ENCODE measurements at regions not wholly inside any gene's neighbourhood (a gene's known extent, or its start where the extent isn't known, plus 50 kb on each side); places are given as distances from the start of the nearest gene placed in this dataset.

- no peak overlapping the region for H3K4me3 ChIP-seq (ENCODE audit: low read depth, low read length)
- TF ChIP-seq CTCF (conservative IDR thresholded peaks at IDR 0.05; ENCODE audit: low read depth, low read length), result no peak
- DNase-seq (ENCODE audit: low read depth), result no peak
Measured at GRCh38 chr4:72797486-72797885, 228.5 kb upstream of the ADAMTS3 start.

- no peak overlapping the region for H3K4me3 ChIP-seq (ENCODE audit: low read depth, low read length)
- no peak for TF ChIP-seq CTCF (conservative IDR thresholded peaks at IDR 0.05; ENCODE audit: low read depth, low read length)
- no peak for DNase-seq (ENCODE audit: low read depth)
Measured at GRCh38 chr4:72791054-72791453, 222.0 kb upstream of the ADAMTS3 start.

- no peak for TF ChIP-seq CTCF (conservative IDR thresholded peaks at IDR 0.05; ENCODE audit: low read depth, low read length)
- DNase-seq (ENCODE audit: low read depth), result no peak
- H3K4me3 ChIP-seq (ENCODE audit: low read depth, low read length), result no peak overlapping the region
Measured at GRCh38 chr4:72786401-72786990, 217.5 kb upstream of the ADAMTS3 start.

GRCh38 chr4:72779241-72779640, 210.2 kb upstream of the ADAMTS3 start:
- TF ChIP-seq CTCF (conservative IDR thresholded peaks at IDR 0.05; ENCODE audit: low read depth, low read length), result no peak
- peak; percentile 42 for DNase-seq (ENCODE audit: low read depth)
- no peak overlapping the region for H3K4me3 ChIP-seq (ENCODE audit: low read depth, low read length)

GRCh38 chr4:72777436-72777835, 208.4 kb upstream of the ADAMTS3 start:
- no peak overlapping the region for H3K4me3 ChIP-seq (ENCODE audit: low read depth, low read length)
- no peak for TF ChIP-seq CTCF (conservative IDR thresholded peaks at IDR 0.05; ENCODE audit: low read depth, low read length)
- DNase-seq (ENCODE audit: low read depth), result no peak

GRCh38 chr4:72770708-72771107, 201.7 kb upstream of the ADAMTS3 start:
- DNase-seq (ENCODE audit: low read depth), result no peak
- TF ChIP-seq CTCF (conservative IDR thresholded peaks at IDR 0.05; ENCODE audit: low read depth, low read length), result no peak

GRCh38 chr4:72768364-72768763, 199.3 kb upstream of the ADAMTS3 start:
- H3K4me3 ChIP-seq (ENCODE audit: low read depth, low read length), result no peak overlapping the region
- TF ChIP-seq CTCF (conservative IDR thresholded peaks at IDR 0.05; ENCODE audit: low read depth, low read length), result no peak
- peak; percentile 28 for DNase-seq (ENCODE audit: low read depth)

More at GRCh38 chr4:72770708-72771107, 201.7 kb upstream of the ADAMTS3 start:
- no peak overlapping the region for H3K4me3 ChIP-seq (ENCODE audit: low read depth, low read length)

Measured in choroid plexus epithelial cell (primary cell).